AG09319 (cell line): ENCODE measurements at regions not wholly inside any gene's neighbourhood (a gene's known extent, or its start where the extent isn't known, plus 50 kb on each side); places are given as distances from the start of the nearest gene placed in this dataset.

Source experiments
- DNase-seq: peaks from one replicate; pipeline ENCODE4 v3.0.0-alpha.2; 2010; ENCODE audit warnings: low read depth; ENCODE audit errors: extremely low read depth
- TF ChIP-seq, protein P1 (sequence below): IDR thresholded peaks from 2 replicates; pipeline ENCODE4 v1.5.1; 2011; ENCODE audit warnings: low read depth, mild to moderate bottlenecking, inconsistent platforms, low read length, moderate library complexity

DNA sequence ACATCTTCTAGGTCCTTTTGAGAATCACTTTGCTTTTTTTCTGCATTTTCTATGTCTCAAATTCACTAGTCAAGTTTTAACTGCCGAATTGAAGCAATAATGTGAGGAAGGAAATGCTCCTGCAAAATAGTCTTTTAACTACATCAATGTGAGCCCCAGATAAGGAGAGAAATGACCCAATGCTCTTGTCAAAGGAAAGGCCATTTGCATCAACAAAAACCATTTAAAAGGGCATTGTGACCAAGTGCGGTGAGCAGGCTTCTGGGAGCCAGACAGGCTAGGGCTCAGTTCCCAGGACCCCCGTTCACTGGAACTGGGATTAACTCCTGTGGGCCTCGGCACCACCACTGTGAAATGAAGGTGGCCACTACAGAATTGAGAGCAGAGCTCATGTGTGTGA is 127.9 kb upstream of the EEPD1 start:
- TF ChIP-seq, protein P1, sequence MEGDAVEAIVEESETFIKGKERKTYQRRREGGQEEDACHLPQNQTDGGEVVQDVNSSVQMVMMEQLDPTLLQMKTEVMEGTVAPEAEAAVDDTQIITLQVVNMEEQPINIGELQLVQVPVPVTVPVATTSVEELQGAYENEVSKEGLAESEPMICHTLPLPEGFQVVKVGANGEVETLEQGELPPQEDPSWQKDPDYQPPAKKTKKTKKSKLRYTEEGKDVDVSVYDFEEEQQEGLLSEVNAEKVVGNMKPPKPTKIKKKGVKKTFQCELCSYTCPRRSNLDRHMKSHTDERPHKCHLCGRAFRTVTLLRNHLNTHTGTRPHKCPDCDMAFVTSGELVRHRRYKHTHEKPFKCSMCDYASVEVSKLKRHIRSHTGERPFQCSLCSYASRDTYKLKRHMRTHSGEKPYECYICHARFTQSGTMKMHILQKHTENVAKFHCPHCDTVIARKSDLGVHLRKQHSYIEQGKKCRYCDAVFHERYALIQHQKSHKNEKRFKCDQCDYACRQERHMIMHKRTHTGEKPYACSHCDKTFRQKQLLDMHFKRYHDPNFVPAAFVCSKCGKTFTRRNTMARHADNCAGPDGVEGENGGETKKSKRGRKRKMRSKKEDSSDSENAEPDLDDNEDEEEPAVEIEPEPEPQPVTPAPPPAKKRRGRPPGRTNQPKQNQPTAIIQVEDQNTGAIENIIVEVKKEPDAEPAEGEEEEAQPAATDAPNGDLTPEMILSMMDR = no peak
- no peak for DNase-seq

DNA sequence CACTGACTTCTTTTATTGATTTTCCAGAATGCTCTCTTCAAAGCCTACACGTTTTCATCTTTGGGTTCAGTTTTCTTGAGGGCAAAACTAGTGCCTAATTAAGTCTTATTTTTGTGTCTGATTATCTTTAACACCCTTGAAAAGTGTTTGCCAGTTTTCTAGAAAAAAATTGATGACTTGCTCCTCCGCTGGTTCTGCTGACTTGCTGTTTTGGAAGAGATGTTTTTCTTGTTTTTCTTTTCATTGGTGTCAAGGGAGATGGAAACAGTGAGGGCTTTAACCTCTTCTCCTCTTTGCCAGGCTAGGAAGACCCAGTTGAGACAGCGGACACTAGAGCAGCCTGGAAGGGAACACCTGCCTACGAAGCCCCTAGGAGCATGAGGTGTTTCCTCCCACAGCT is 123.7 kb upstream of the EEPD1 start:
- TF ChIP-seq, protein P1 = no peak
- no peak for DNase-seq

DNA sequence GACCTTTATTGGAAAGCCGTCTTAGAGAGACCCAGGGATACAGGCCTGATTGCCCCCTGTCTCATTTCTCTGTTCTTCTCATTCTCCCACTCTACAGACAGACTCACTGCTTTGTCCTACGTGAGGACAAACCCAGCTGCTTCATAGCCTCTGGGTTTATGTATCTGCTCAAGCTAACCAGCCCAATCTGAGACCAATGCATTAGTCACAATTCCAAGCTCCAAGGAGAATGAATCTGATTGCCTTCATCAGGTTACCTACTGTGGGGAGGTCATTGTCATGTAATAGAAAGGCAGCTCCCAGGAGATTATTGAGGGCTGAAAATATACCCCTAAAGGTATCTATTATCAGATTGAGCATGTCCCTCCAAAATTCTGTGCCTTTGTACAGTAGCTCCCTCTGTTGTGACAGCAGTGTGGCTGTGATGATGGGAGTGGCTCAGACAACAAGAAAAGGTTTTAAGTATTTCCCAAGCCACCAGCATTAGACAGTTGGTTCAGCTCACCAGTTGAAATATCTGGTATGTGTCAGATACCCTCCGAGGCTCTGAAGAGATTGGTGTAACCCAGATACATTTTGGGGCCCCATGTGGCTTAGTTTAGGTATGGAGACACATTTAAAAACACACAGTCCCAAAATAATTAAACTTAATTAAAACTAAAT is 123.1 kb upstream of the EEPD1 start:
- DNase-seq = no peak
- TF ChIP-seq, protein P1 = no peak

DNA sequence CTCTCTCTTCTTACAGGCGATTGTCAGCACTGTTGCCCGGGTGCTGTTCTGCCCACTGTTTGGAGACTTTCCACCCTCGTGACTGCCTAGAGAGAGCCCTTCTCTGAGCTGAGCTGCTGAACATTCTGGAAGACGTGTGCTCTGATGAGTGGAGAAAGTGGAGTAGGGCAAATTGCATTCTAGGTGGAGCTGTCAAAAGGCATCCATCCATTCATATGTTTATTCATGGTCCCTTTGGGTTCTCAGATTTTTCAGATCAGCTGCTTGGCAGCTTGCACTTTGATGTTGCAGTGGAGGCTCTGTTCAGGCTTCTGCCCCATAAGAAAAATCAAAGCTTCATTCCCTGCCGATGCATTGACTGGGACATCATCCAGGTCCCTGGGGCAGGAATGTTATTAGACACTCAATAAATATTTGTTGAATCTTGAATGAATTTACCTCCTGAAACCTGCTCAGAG is 120.7 kb upstream of the EEPD1 start:
- TF ChIP-seq, protein P1 = no peak
- no peak for DNase-seq

DNA sequence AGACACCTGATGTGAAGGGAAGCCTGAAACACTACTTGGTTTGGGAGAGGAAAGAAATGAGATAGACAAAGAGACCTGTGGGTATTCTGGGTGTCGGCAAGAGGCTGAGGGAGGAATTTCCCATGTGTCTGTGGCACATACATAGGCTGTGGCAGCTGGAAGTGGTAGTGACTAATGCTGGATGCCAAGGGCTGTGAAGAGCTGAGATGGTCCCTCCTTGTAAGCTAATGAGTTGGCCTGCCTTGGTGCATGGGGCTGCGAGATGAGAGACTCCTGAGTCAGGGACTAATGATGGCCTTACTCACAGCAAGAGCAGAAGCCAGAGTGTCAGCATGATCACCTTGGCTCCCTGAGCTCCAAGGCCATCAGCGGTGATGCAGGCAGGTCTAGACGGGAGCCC is 119.0 kb upstream of the EEPD1 start:
- DNase-seq = no peak

DNA sequence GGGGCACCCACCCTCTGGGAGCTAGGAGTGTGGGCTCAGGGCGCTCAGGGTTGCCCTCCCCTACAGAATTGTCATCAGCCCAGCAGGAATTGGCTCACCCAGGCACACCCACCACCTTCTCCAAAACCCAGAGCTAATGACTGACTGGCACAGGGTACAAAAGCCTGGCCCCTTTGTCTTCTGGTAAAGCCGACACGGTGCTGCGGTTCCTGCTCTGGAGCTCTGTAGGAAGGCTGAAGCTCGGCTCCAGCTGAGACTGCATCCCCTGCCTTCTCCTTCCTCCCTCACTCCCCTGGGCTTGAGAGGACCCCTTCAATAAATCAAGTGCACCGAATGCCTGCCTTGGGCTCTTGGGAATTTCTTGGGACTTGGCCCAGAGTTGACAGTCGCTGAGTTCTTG is 117.9 kb upstream of the EEPD1 start:
- TF ChIP-seq, protein P1 = no peak
- DNase-seq = no peak

More for the DNA sequence above, 119.0 kb upstream of the EEPD1 start:
- TF ChIP-seq, protein P1 = no peak

DNA sequence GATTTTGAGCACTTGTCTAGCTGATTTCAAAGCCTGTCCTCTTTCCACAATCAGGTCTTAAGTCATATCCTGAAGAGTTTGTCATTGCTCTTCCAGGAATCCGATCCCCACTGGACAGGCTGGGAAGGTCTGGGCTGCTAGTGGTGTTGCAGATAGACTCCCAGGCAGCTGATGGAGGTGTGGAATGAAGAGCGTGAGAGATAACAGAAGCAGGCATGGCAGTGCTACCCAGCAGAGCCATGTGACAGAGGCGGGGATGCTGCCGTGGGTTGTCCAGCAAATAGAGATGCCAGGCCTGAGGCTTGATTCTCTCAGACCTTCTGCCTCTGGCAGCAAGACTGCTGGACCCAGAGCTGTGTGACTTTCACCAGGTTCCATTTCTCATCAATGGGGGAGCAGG is 116.5 kb upstream of the EEPD1 start:
- no peak for DNase-seq
- TF ChIP-seq, protein P1 = no peak
